ENCODE measurements at regions not wholly inside any gene's neighbourhood (a gene's known extent, or its start where the extent isn't known, plus 50 kb on each side); places are given as distances from the start of the nearest gene placed in this dataset.

GRCh38 chr12:40587421-40587820 lies 104.8 kb upstream of the CNTN1 start:
- no peaks in the 10 kb centered on the region for H3K27me3 ChIP-seq (ENCODE audit: control insufficient read depth, insufficient read depth, low read length)
- DNase-seq (ENCODE audit: low read depth in 2 of 2), result no peak
- H3K4me2 ChIP-seq (ENCODE audit: extremely low read depth, insufficient read depth, low read length), result no peak overlapping the region
- H3K9ac ChIP-seq (ENCODE audit: insufficient read depth, low read length), result no peak overlapping the region
- no peak overlapping the region for H2AFZ ChIP-seq (ENCODE audit: low read length)
- no peaks in the 10 kb centered on the region for H4K20me1 ChIP-seq (ENCODE audit: control insufficient read depth, extremely low read depth, insufficient read depth, low read length)
- H3K27ac ChIP-seq (ENCODE audit: insufficient read depth, low read length), result no peak overlapping the region
- H3K4me1 ChIP-seq (ENCODE audit: control insufficient read depth, extremely low read depth, insufficient read depth, low read length), result no peaks in the 10 kb centered on the region
- H3K9me3 ChIP-seq (ENCODE audit: control insufficient read depth, insufficient read depth, low read depth, low read length), result no peaks in the 10 kb centered on the region
- H3K36me3 ChIP-seq (ENCODE audit: control insufficient read depth, insufficient read depth, low read length), result no peaks in the 10 kb centered on the region
- TF ChIP-seq CTCF (conservative IDR thresholded peaks at IDR 0.05 in 1 of 2, IDR thresholded peaks at IDR 0.05 in 1 of 2; ENCODE audit: low read depth in 1 of 2, low read length in 2 of 2) (no peak), EZH2 (IDR thresholded peaks at IDR 0.05; ENCODE audit: low read length, missing control alignments) (no peak)
- no peaks in the 10 kb centered on the region for H3K79me2 ChIP-seq (ENCODE audit: control insufficient read depth, insufficient read depth, low read length)
- H3K4me3 ChIP-seq (replicated peaks in 1 of 4; ENCODE audit: control extremely low read depth in 1 of 4, insufficient read depth in 1 of 4, low read depth in 3 of 4, low read length in 4 of 4), result no peak overlapping the region

DNA sequence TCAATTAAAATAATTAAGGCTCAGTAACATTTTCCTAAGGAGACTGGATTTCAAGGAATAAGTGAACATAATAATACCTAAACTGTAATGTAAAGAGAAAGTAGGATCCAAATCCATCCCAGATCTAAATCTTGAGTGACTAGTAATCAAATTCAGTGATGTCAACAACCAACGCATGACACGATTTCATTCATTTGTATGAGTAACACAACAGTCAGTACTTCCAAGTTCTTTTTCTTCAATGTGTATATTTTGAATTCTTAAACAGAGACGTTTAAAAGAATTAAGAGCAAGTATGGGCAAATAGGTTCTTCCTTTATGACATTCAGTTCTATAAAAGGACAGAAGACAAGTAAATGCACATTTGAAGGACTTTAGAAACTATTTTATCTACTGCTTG lies 104.3 kb upstream of the CNTN1 start:
- H3K4me2 ChIP-seq (ENCODE audit: extremely low read depth, insufficient read depth, low read length), result no peak overlapping the region
- H3K36me3 ChIP-seq (ENCODE audit: control insufficient read depth, insufficient read depth, low read length), result no peaks in the 10 kb centered on the region
- DNase-seq (ENCODE audit: low read depth in 2 of 2), result no peak
- no peaks in the 10 kb centered on the region for H4K20me1 ChIP-seq (ENCODE audit: control insufficient read depth, extremely low read depth, insufficient read depth, low read length)
- no peak overlapping the region for H2AFZ ChIP-seq (ENCODE audit: low read length)
- TF ChIP-seq EZH2 (IDR thresholded peaks at IDR 0.05; ENCODE audit: low read length, missing control alignments), result no peak
- TF ChIP-seq CTCF (conservative IDR thresholded peaks at IDR 0.05 in 1 of 2, IDR thresholded peaks at IDR 0.05 in 1 of 2; ENCODE audit: low read depth in 1 of 2, low read length in 2 of 2), result no peak
- no peaks in the 10 kb centered on the region for H3K9me3 ChIP-seq (ENCODE audit: control insufficient read depth, insufficient read depth, low read depth, low read length)
- no peaks in the 10 kb centered on the region for H3K4me1 ChIP-seq (ENCODE audit: control insufficient read depth, extremely low read depth, insufficient read depth, low read length)
- no peaks in the 10 kb centered on the region for H3K27me3 ChIP-seq (ENCODE audit: control insufficient read depth, insufficient read depth, low read length)
- H3K27ac ChIP-seq (ENCODE audit: insufficient read depth, low read length), result no peak overlapping the region
- no peaks in the 10 kb centered on the region for H3K79me2 ChIP-seq (ENCODE audit: control insufficient read depth, insufficient read depth, low read length)
- no peak overlapping the region for H3K4me3 ChIP-seq (replicated peaks in 1 of 4; ENCODE audit: control extremely low read depth in 1 of 4, insufficient read depth in 1 of 4, low read depth in 3 of 4, low read length in 4 of 4)
- H3K9ac ChIP-seq (ENCODE audit: insufficient read depth, low read length), result no peak overlapping the region

- no peaks in the 10 kb centered on the region for H3K79me2 ChIP-seq (ENCODE audit: control insufficient read depth, insufficient read depth, low read length)
- H3K4me3 ChIP-seq (replicated peaks in 1 of 4; ENCODE audit: control extremely low read depth in 1 of 4, insufficient read depth in 1 of 4, low read depth in 3 of 4, low read length in 4 of 4), result no peak overlapping the region
- H3K4me1 ChIP-seq (ENCODE audit: control insufficient read depth, extremely low read depth, insufficient read depth, low read length), result no peaks in the 10 kb centered on the region
- no peak overlapping the region for H3K27ac ChIP-seq (ENCODE audit: insufficient read depth, low read length)
- no peaks in the 10 kb centered on the region for H3K27me3 ChIP-seq (ENCODE audit: control insufficient read depth, insufficient read depth, low read length)
- TF ChIP-seq CTCF (conservative IDR thresholded peaks at IDR 0.05 in 1 of 2, IDR thresholded peaks at IDR 0.05 in 1 of 2; ENCODE audit: low read depth in 1 of 2, low read length in 2 of 2) (no peak), EZH2 (IDR thresholded peaks at IDR 0.05; ENCODE audit: low read length, missing control alignments) (no peak)
- H2AFZ ChIP-seq (ENCODE audit: low read length), result no peak overlapping the region
- H3K9ac ChIP-seq (ENCODE audit: insufficient read depth, low read length), result no peak overlapping the region
- no peaks in the 10 kb centered on the region for H4K20me1 ChIP-seq (ENCODE audit: control insufficient read depth, extremely low read depth, insufficient read depth, low read length)
- H3K4me2 ChIP-seq (ENCODE audit: extremely low read depth, insufficient read depth, low read length), result no peak overlapping the region
- H3K9me3 ChIP-seq (ENCODE audit: control insufficient read depth, insufficient read depth, low read depth, low read length), result no peaks in the 10 kb centered on the region
- H3K36me3 ChIP-seq (ENCODE audit: control insufficient read depth, insufficient read depth, low read length), result no peaks in the 10 kb centered on the region
- no peak for DNase-seq (ENCODE audit: low read depth in 2 of 2)
These were observed 95.1 kb upstream of the CNTN1 start for GRCh38 chr12:40597133-40597532.
